ENCODE measurements at regions not wholly inside any gene's neighbourhood (a gene's known extent, or its start where the extent isn't known, plus 50 kb on each side); places are given as distances from the start of the nearest gene placed in this dataset.

- DNase-seq = no peak
Observed at GRCh38 chr2:18922276-18922675, 332.9 kb upstream of the NT5C1B start.

- DNase-seq = no peak
Observed at GRCh38 chr2:18918280-18918679, 328.9 kb upstream of the NT5C1B start.

GRCh38 chr2:18915227-18915626, 325.9 kb upstream of the NT5C1B start:
- DNase-seq = no peak

GRCh38 chr2:18913512-18913911, 324.1 kb upstream of the NT5C1B start:
- no peak for DNase-seq

- DNase-seq = no peak
Observed at GRCh38 chr2:18912225-18912888, 323.0 kb upstream of the NT5C1B start.

- DNase-seq = no peak
Observed at GRCh38 chr2:18911416-18911815, 322.0 kb upstream of the NT5C1B start.

GRCh38 chr2:18910843-18911242, 321.5 kb upstream of the NT5C1B start:
- no peak for DNase-seq

GRCh38 chr2:18907937-18908336, 318.6 kb upstream of the NT5C1B start:
- DNase-seq = no peak

GRCh38 chr2:18907508-18907907, 318.1 kb upstream of the NT5C1B start:
- DNase-seq = no peak

- DNase-seq = no peak
Observed at GRCh38 chr2:18903750-18904149, 314.4 kb upstream of the NT5C1B start.

GRCh38 chr2:18901242-18901641, 311.9 kb upstream of the NT5C1B start:
- no peak for DNase-seq

- DNase-seq = no peak
Observed at GRCh38 chr2:18900691-18901141, 311.3 kb upstream of the NT5C1B start.

- DNase-seq = no peak
Observed at GRCh38 chr2:18899725-18900124, 310.4 kb upstream of the NT5C1B start.

GRCh38 chr2:18898271-18898670, 308.9 kb upstream of the NT5C1B start:
- no peak for DNase-seq

- no peak for DNase-seq
Observed at GRCh38 chr2:18896125-18896764, 306.9 kb upstream of the NT5C1B start.

- no peak for DNase-seq
Observed at GRCh38 chr2:18891600-18892345, 302.4 kb upstream of the NT5C1B start.

GRCh38 chr2:18889565-18890332, 300.4 kb upstream of the NT5C1B start:
- no peak for DNase-seq

GRCh38 chr2:18885457-18885856, 296.1 kb upstream of the NT5C1B start:
- DNase-seq = no peak

GRCh38 chr2:18883616-18884456, 294.5 kb upstream of the NT5C1B start:
- DNase-seq = no peak

GRCh38 chr2:18871430-18871829, 282.1 kb upstream of the NT5C1B start:
- DNase-seq = no peak

GRCh38 chr2:18870307-18870706, 280.9 kb upstream of the NT5C1B start:
- no peak for DNase-seq

- DNase-seq = no peak
Observed at GRCh38 chr2:18861951-18862350, 272.6 kb upstream of the NT5C1B start.
